IPS-15b (cell line): ENCODE measurements at regions not wholly inside any gene's neighbourhood (a gene's known extent, or its start where the extent isn't known, plus 50 kb on each side); places are given as distances from the start of the nearest gene placed in this dataset.

ENCODE experiments used
- H3K27me3 ChIP-seq: one replicate; pipeline ENCODE4 v1.6.1; 2013; ENCODE audit warnings: low read length; ENCODE audit not compliant: control insufficient read depth, insufficient read depth
- H3K36me3 ChIP-seq: one replicate; pipeline ENCODE4 v1.6.1; 2013; ENCODE audit warnings: low read length; ENCODE audit not compliant: control insufficient read depth, insufficient read depth
- H3K4me1 ChIP-seq: one replicate; pipeline ENCODE4 v1.6.1; 2013; ENCODE audit warnings: mild to moderate bottlenecking, low read length; ENCODE audit not compliant: control insufficient read depth, insufficient read depth
- H3K4me3 ChIP-seq: one replicate; pipeline ENCODE4 v1.5.1; 2013; ENCODE audit warnings: low read depth, low read length
- H3K9ac ChIP-seq: one replicate; pipeline ENCODE4 v1.6.1; 2013; ENCODE audit warnings: low read depth, mild to moderate bottlenecking, low read length
- H3K9me3 ChIP-seq: one replicate; pipeline ENCODE4 v1.6.1; 2013; ENCODE audit warnings: mild to moderate bottlenecking, low read length; ENCODE audit not compliant: control insufficient read depth, insufficient read depth

- H3K27me3 ChIP-seq = no peaks in the 10 kb centered on the region
- no peak overlapping the region for H3K4me3 ChIP-seq
- no peaks in the 10 kb centered on the region for H3K9me3 ChIP-seq
- H3K4me1 ChIP-seq = no peaks in the 10 kb centered on the region
- H3K9ac ChIP-seq = no peak overlapping the region
- H3K36me3 ChIP-seq = no peaks in the 10 kb centered on the region
These were observed 176.4 kb downstream of the NFKBIZ start for GRCh38 chr3:102025606-102026270.

DNA sequence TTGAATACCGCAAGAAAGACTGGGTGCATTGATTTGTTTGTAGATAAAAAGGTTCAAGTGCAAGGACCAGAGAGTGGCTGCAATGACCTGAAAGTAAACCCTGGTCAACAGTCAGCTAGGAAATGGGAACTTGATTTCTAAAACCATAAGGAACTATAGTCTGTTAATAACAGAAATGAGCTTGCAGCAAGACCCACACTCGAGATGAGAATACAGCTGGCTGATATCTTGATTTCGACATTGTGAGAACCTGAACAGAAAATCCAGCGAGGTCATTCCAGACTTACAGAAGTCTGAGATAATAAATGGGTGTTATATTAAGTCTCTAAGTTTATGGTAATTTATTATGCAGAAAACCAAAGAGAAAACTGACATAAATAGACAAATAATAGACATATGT is 177.3 kb downstream of the NFKBIZ start:
- Histone ChIP-seq H3K9ac (no peak overlapping the region), H3K4me3 (no peak overlapping the region), H3K27me3 (no peaks in the 10 kb centered on the region), H3K4me1 (no peaks in the 10 kb centered on the region), H3K36me3 (no peaks in the 10 kb centered on the region), H3K9me3 (no peaks in the 10 kb centered on the region)

DNA sequence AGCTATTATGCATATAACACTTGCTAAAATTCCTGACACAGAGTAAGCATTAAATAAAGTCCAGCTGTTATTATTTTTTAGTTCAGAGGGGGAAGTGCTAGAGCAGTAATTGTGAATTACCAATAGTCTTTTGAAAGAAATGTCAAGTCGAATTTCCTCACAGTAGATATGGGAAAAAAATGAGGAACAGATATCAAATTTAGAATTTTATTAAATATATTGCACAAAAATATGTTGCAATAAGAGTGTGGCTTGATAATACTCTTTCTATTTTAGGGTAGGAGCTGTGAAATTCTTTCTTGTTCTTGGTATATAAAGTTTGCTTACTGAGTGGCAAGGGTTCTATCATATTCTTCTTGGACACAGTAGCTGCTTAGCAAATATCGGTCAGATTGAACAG is 181.3 kb downstream of the NFKBIZ start:
- H3K9ac ChIP-seq = no peak overlapping the region
- no peak overlapping the region for H3K4me3 ChIP-seq
- no peaks in the 10 kb centered on the region for H3K27me3 ChIP-seq
- no peaks in the 10 kb centered on the region for H3K9me3 ChIP-seq
- H3K4me1 ChIP-seq = no peaks in the 10 kb centered on the region
- H3K36me3 ChIP-seq = no peaks in the 10 kb centered on the region

GRCh38 chr3:102031834-102032233 is 182.5 kb downstream of the NFKBIZ start:
- H3K4me1 ChIP-seq = no peaks in the 10 kb centered on the region

GRCh38 chr3:102032491-102033383 is 183.4 kb downstream of the NFKBIZ start:
- no peaks in the 10 kb centered on the region for H3K4me1 ChIP-seq
- H3K9me3 ChIP-seq = no peaks in the 10 kb centered on the region
- no peak overlapping the region for H3K9ac ChIP-seq
- H3K36me3 ChIP-seq = no peaks in the 10 kb centered on the region
- no peak overlapping the region for H3K4me3 ChIP-seq
- H3K27me3 ChIP-seq = no peaks in the 10 kb centered on the region

More at GRCh38 chr3:102031834-102032233, 182.5 kb downstream of the NFKBIZ start:
- Histone ChIP-seq H3K4me3 (no peak overlapping the region), H3K27me3 (no peaks in the 10 kb centered on the region), H3K36me3 (no peaks in the 10 kb centered on the region), H3K9me3 (no peaks in the 10 kb centered on the region), H3K9ac (no peak overlapping the region)

- Histone ChIP-seq H3K9me3 (peaks cover 1% of the 10 kb centered on the region), H3K9ac (no peak overlapping the region), H3K36me3 (no peaks in the 10 kb centered on the region), H3K27me3 (no peaks in the 10 kb centered on the region), H3K4me3 (no peak overlapping the region), H3K4me1 (no peaks in the 10 kb centered on the region)
These were observed 185.5 kb downstream of the NFKBIZ start for GRCh38 chr3:102034639-102035451.

DNA sequence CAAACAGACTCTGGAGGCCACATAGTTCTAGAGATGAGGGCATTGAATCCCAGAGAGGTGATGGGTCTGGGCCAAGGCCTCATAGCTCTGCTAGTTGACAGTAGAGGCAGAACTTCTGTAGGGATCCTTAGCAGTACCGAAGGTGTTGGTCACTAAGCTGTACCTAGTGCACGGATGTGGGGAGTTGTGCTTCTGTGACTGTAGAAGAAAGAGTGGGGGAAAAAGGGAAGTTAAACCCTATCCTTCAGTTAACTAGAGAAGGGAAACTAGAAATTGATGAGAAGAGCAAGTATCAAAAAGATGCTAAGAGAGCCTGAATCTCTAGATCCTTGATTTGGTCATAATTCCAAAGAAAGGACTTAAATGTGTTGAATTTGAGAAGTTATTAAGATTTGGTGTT is 186.7 kb downstream of the NFKBIZ start:
- Histone ChIP-seq H3K4me1 (no peaks in the 10 kb centered on the region), H3K27me3 (no peaks in the 10 kb centered on the region), H3K36me3 (no peaks in the 10 kb centered on the region)

GRCh38 chr3:102036472-102036871 is 187.2 kb downstream of the NFKBIZ start:
- no peak overlapping the region for H3K4me3 ChIP-seq
- peaks cover 5% of the 10 kb centered on the region for H3K9me3 ChIP-seq
- no peak overlapping the region for H3K9ac ChIP-seq
- H3K4me1 ChIP-seq = no peaks in the 10 kb centered on the region
- no peaks in the 10 kb centered on the region for H3K27me3 ChIP-seq
- H3K36me3 ChIP-seq = no peaks in the 10 kb centered on the region

More for the DNA sequence above, 186.7 kb downstream of the NFKBIZ start:
- H3K4me3 ChIP-seq = no peak overlapping the region
- no peak overlapping the region for H3K9ac ChIP-seq
- H3K9me3 ChIP-seq = peaks cover 5% of the 10 kb centered on the region

DNA sequence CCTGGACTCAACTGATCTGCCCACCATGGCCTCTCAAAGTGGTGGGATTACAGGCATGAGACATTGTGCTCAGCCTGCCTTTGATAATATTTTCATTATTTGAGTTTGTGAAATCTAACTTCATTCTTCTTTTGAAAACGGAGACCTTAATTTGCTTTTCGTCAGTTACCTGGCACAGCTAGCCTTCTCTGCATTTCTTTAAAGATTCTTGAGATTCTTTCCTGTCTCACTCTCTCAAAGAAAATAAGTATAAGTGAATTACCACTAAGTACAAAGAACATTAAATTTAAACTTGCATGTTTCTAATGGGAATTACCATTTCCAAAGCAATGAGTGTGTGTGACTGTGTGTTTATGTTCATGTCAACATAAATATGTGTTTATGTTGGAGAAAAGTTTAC is 187.9 kb downstream of the NFKBIZ start:
- H3K27me3 ChIP-seq = no peaks in the 10 kb centered on the region
- H3K36me3 ChIP-seq = no peaks in the 10 kb centered on the region
- H3K4me1 ChIP-seq = no peaks in the 10 kb centered on the region
- H3K4me3 ChIP-seq = no peak overlapping the region
- no peak overlapping the region for H3K9ac ChIP-seq
- peaks cover 5% of the 10 kb centered on the region for H3K9me3 ChIP-seq

- no peak overlapping the region for H3K9ac ChIP-seq
These were observed 188.5 kb downstream of the NFKBIZ start for GRCh38 chr3:102037791-102038190.

GRCh38 chr3:102038477-102039142 is 189.3 kb downstream of the NFKBIZ start:
- H3K4me1 ChIP-seq = no peaks in the 10 kb centered on the region
- H3K9me3 ChIP-seq = peaks cover 5% of the 10 kb centered on the region
- no peak overlapping the region for H3K4me3 ChIP-seq
- no peak overlapping the region for H3K9ac ChIP-seq
- no peaks in the 10 kb centered on the region for H3K36me3 ChIP-seq
- no peaks in the 10 kb centered on the region for H3K27me3 ChIP-seq

More at GRCh38 chr3:102037791-102038190, 188.5 kb downstream of the NFKBIZ start:
- Histone ChIP-seq H3K27me3 (no peaks in the 10 kb centered on the region), H3K4me1 (no peaks in the 10 kb centered on the region), H3K36me3 (no peaks in the 10 kb centered on the region), H3K9me3 (peaks cover 5% of the 10 kb centered on the region), H3K4me3 (no peak overlapping the region)
